GM20000 (cell line): ENCODE measurements at regions not wholly inside any gene's neighbourhood (a gene's known extent, or its start where the extent isn't known, plus 50 kb on each side); places are given as distances from the start of the nearest gene placed in this dataset.

Experiments
- DNase-seq: peaks from one replicate; pipeline ENCODE4 v3.0.0; 2012; ENCODE audit warnings: low spot score
- TF ChIP-seq, protein P1 (sequence below): IDR thresholded peaks from 2 replicates; pipeline ENCODE4 v1.5.1; 2012; ENCODE audit warnings: mild to moderate bottlenecking, control low read depth; ENCODE audit errors: extremely low read depth, missing control alignments

DNA sequence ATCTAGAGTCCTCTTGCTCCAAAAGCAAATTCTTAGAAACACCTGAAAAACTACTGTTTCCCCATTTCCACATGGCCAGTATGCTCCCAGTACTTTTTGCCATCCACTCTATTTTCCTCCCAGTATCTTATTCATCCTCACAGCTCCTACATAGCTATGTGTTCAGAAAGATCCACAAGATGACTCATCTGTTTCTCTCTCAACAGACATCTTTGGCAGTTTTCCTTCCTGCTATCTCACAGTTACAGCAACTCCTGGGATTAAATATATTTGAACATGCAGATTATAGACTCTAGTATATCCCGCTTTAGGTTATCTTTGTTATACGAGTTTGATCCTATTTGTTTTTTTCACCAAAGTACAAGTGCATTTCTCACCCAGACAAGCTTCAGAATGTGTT, 675.6 kb upstream of the POT1 start:
- no peak for DNase-seq
- TF ChIP-seq, protein P1, sequence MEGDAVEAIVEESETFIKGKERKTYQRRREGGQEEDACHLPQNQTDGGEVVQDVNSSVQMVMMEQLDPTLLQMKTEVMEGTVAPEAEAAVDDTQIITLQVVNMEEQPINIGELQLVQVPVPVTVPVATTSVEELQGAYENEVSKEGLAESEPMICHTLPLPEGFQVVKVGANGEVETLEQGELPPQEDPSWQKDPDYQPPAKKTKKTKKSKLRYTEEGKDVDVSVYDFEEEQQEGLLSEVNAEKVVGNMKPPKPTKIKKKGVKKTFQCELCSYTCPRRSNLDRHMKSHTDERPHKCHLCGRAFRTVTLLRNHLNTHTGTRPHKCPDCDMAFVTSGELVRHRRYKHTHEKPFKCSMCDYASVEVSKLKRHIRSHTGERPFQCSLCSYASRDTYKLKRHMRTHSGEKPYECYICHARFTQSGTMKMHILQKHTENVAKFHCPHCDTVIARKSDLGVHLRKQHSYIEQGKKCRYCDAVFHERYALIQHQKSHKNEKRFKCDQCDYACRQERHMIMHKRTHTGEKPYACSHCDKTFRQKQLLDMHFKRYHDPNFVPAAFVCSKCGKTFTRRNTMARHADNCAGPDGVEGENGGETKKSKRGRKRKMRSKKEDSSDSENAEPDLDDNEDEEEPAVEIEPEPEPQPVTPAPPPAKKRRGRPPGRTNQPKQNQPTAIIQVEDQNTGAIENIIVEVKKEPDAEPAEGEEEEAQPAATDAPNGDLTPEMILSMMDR, result no peak

DNA sequence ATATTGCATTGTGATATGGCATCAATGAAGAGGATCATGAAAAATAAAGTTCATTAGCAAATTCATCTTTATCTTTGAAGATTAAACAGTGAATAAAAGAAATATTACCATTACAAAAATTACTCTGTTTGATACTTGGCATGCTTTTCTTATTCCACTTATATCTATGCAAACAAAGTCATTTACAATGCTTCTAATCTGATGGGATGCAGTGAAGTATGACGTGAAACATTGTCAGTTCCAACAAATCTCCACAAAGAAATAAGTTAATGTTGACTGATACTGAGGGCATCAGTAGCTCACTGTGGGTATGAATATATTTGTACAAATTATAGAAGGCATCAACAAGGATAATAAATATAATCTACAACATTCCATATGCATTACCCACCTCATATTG, 672.8 kb upstream of the POT1 start:
- TF ChIP-seq, protein P1, result no peak
- no peak for DNase-seq

DNA sequence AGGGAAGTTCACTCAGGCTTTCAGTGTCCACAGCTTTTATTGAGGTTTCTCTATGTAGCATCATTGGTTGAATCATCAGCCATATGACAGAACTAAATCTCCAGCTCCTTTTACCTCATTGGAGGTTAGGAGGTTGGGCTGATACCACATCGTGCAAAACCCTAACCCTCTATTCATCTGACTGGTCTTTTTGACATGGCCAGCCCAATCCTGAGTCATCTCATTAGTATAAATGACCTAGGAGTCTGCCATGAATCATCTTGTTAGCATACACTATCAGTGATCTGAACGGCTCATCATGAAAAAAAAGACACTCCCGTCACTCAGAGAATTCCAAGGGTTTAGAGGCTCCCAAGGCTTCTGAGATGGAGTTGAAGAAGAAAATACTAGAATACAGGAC, 669.8 kb upstream of the POT1 start:
- no peak for DNase-seq

DNA sequence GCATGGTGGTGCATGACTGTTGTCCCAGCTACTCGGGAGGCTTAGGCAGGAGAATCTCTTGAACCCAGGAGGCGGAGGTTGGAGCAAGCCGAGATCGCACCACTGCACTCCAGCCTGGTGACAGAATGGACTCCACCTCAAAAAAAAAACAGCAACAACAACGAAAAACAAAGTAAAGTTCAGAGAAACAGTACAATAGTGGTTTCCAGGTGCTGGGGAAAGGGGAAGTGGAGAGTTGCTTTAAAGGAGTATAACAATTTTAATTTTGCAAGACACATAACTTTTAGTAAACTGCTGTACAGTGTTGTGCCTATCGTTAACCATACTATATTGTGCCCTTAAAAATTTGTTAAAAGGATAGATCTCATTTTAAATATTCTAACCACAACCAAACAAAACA, 662.7 kb upstream of the POT1 start:
- TF ChIP-seq, protein P1, result no peak
- DNase-seq, result no peak

More for the DNA sequence above, 669.8 kb upstream of the POT1 start:
- TF ChIP-seq, protein P1, result no peak

DNA sequence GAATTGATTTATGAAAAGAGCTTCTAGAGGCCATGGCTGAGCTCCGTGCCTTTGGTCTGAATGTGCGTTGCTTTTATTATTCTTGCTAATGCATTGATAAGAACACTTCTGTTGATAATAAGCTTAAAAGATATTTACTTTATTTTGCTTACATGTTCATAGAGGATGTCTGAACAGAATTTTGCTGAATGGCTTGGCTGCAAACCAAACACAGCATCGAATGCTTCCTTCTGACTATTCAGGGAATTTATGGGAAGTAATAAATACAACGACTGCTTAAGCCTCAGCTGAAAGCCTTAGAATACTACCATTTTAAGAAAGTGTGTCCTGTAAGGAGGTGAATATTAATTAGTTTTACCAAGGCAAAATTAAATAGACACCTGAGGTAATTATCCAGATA, 643.5 kb upstream of the POT1 start:
- DNase-seq, result no peak
- TF ChIP-seq, protein P1, result no peak

DNA sequence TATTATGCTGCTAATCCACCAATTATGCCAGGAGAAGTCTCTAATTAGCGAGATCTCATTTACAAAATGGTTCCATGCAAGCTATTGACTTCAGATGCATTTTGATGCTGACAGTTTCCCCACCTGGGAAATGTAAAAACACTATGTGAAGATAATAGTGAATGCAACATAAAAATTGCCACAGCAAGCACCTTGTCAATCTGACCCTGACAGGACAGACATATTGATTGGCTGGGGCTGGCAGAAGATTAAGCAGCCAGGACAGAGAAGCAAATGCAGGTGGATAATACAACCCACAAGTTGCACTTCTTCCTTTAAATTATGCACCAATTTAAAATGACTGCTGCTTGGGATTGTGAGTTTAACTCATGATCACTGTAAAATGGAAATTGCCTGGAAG, 642.8 kb upstream of the POT1 start:
- no peak for DNase-seq
- TF ChIP-seq, protein P1, result no peak

DNA sequence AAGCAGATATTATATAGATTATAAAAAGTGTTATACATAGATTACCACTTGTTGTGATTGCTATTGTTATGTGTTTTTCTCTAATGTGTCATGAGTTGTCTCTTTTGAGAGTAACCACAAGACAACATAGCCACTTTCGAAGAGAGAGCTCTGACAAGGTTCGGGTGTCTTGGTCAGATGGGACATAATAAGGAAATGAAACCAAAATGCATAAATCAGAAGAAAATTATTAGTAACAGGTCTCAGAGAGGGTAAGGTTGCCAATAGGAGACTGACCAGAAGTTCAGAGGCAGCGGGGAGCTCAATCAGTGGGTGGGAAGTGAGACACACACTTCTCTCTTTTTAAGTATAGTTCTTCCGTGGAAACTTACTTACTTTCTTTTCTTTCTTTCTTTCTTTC, 639.2 kb upstream of the POT1 start:
- TF ChIP-seq, protein P1, result no peak
- peak; percentile 27 for DNase-seq
